ENCODE measurements at regions not wholly inside any gene's neighbourhood (a gene's known extent, or its start where the extent isn't known, plus 50 kb on each side); places are given as distances from the start of the nearest gene placed in this dataset.

- no peak for TF ChIP-seq CTCF (conservative IDR thresholded peaks at IDR 0.05)
- no peak for TF ChIP-seq ZFX (IDR thresholded peaks at IDR 0.05)
These were observed 1665.0 kb upstream of the TENM3 start for GRCh38 chr4:180578175-180578574.

All from C4-2B (cell line).